BLaER1 treated with 17β-estradiol and CSF1 and Interleukin-3, amounts not matched to agents 10 nM and 100 nM (cell line): ENCODE measurements at regions not wholly inside any gene's neighbourhood (a gene's known extent, or its start where the extent isn't known, plus 50 kb on each side); places are given as distances from the start of the nearest gene placed in this dataset.

ENCODE experiments used
- H3K27ac ChIP-seq, 11 experiments: shearing (Covaris generic); formaldehyde crosslinking; 2 replicates each; pipeline ENCODE4 v1.8.1; 2022
- H3K27me3 ChIP-seq, 11 experiments: shearing (Covaris generic); formaldehyde crosslinking; 2 replicates each; pipeline ENCODE4 v1.8.1; 2022
- H3K36me3 ChIP-seq, 11 experiments: shearing (Covaris generic); formaldehyde crosslinking; 2 replicates each; pipeline ENCODE4 v1.8.1; 2022
- H3K4me1 ChIP-seq, 10 experiments: shearing (Covaris generic); formaldehyde crosslinking; 2 replicates each; pipeline ENCODE4 v1.8.1; 2022
- H3K4me2 ChIP-seq, 11 experiments: shearing (Covaris generic); formaldehyde crosslinking; 2 replicates each; pipeline ENCODE4 v1.8.1; 2022
- H3K4me3 ChIP-seq, 10 experiments: shearing (Covaris generic); formaldehyde crosslinking; 2 replicates each; pipeline ENCODE4 v1.8.1; 2022
- H3K9ac ChIP-seq, 11 experiments: shearing (Covaris generic); formaldehyde crosslinking; 2 replicates each; pipeline ENCODE4 v1.8.1; 2022
- H3K9me3 ChIP-seq, 11 experiments: shearing (Covaris generic); formaldehyde crosslinking; replicated peaks in 1 of 11; 2 replicates each; pipeline ENCODE4 v1.8.1; 2022
- H4K20me1 ChIP-seq, 11 experiments: shearing (Covaris generic); formaldehyde crosslinking; 2 replicates each; pipeline ENCODE4 v1.8.1; 2022
- Cebpa-rat ChIP-seq, 11 experiments: shearing (Covaris generic); IDR thresholded peaks; 2 replicates each; pipeline ENCODE4 v1.8.1; 2022

DNA sequence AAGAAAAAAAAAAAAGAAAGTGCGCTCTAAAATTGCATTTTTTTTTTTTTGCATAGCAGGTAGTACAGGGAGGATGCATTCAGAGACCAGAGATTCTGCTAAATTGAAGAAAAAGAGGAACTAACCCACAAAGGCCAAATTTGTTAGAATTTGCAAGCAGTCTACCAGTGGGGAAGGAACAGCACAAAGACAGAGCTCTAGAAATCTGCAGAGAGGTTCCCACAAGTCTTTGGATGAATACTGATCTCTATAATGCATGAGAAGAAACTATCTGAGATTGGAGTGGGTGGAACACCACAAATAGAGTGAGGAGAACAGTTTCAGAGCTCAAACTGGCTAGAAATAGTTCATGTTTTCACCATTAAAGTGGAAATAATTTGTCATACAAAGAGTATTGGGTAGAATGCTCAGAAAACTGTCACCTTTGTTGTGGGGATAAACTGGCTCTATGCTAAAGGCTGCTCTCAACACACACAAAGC is 79.6 kb upstream of the AHI1 start:
- no peak for TF ChIP-seq Cebpa-rat (IDR thresholded peaks at IDR 0.05)
- Histone ChIP-seq H3K36me3 (no peaks in the 10 kb centered on the region), H3K27ac (no peak overlapping the region), H4K20me1 (no peaks in the 10 kb centered on the region), H3K4me3 (no peak overlapping the region), H3K4me2 (no peak overlapping the region), H3K9ac (no peak overlapping the region), H3K27me3 (no peaks in the 10 kb centered on the region), H3K9me3 (no peaks in the 10 kb centered on the region; a peak in 1 of 22 replicates), H3K4me1 (peaks cover 0 to 8% (median 0%) of the 10 kb centered on the region in 10 experiments; a peak in 2 of 20 replicates)

DNA sequence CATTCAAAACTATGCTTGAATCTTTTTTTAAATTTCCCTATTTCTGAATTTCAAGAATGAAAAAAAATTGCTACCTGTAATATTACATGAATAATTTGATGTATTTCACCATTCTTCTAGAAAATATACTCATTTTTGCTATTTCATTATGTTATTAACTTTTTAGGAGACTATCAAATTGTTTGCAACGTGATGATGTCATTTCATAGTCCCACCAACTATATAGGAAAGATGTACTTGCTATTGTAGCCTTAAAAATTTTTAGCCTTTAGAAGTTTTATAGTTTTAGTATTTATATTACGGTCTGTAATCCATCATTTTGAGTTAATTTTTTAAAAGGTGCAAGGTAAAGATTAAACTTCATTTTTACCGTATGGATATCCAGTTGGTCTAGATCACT is 81.4 kb upstream of the AHI1 start:
- Histone ChIP-seq H3K27ac (no peak overlapping the region), H3K36me3 (no peaks in the 10 kb centered on the region), H4K20me1 (no peaks in the 10 kb centered on the region), H3K4me2 (no peak overlapping the region), H3K27me3 (no peaks in the 10 kb centered on the region), H3K4me1 (peaks cover 0 to 8% (median 0%) of the 10 kb centered on the region in 10 experiments; a peak in 2 of 20 replicates), H3K4me3 (no peak overlapping the region), H3K9me3 (no peaks in the 10 kb centered on the region), H3K9ac (no peak overlapping the region)
- no peak for TF ChIP-seq Cebpa-rat (IDR thresholded peaks at IDR 0.05)

- H3K9ac ChIP-seq, result no peak overlapping the region
- H4K20me1 ChIP-seq, result no peaks in the 10 kb centered on the region
- 0 out of 22 replicates have a peak, but pooled peaks cover 0 to 4% (median 0%) of the 10 kb centered on the region in 11 experiments for H3K9me3 ChIP-seq
- H3K27ac ChIP-seq, result no peak overlapping the region
- no peak for TF ChIP-seq Cebpa-rat (IDR thresholded peaks at IDR 0.05)
- H3K4me3 ChIP-seq, result no peak overlapping the region
- no peaks in the 10 kb centered on the region for H3K36me3 ChIP-seq
- no peak overlapping the region for H3K4me2 ChIP-seq
- peaks cover 0 to 8% (median 0%) of the 10 kb centered on the region in 10 experiments; a peak in 2 of 20 replicates for H3K4me1 ChIP-seq
- no peaks in the 10 kb centered on the region for H3K27me3 ChIP-seq
These were observed 83.7 kb upstream of the AHI1 start for GRCh38 chr6:135581211-135581610.

DNA sequence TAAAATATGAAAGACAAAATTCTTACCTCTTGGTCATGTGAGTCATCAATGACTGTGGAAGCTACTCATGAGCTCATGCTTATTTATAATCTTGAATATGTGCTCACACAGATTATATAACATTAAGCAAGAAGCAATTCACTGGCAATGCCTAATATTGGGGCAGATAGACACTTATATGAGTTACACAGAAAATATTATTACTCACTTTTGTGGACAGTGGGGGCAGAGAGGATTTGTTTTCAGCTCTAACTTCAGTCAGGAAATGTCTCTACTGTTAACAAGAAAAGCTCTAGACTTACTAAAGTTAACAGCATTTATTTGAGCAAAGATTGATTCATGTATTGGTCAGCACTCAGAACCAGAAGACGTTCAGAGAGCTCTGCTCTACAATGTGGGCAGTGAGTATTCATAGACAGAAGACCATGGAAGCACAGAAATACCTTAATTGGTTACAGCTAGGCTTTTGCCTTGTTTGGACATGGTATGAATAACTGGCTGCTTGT is 85.8 kb upstream of the AHI1 start:
- no peak overlapping the region for H3K4me3 ChIP-seq
- TF ChIP-seq Cebpa-rat (IDR thresholded peaks at IDR 0.05), result no peak
- H3K27me3 ChIP-seq, result no peaks in the 10 kb centered on the region
- H3K36me3 ChIP-seq, result no peaks in the 10 kb centered on the region
- H4K20me1 ChIP-seq, result no peaks in the 10 kb centered on the region
- H3K4me1 ChIP-seq, result peaks cover 0 to 6% (median 0%) of the 10 kb centered on the region in 10 experiments; a peak in 2 of 20 replicates
- H3K27ac ChIP-seq, result no peak overlapping the region
- no peak overlapping the region for H3K4me2 ChIP-seq
- H3K9ac ChIP-seq, result no peak overlapping the region
- H3K9me3 ChIP-seq, result 0 out of 22 replicates have a peak, but pooled peaks cover 0 to 4% (median 0%) of the 10 kb centered on the region in 11 experiments

- TF ChIP-seq Cebpa-rat (IDR thresholded peaks at IDR 0.05), result no peak
- Histone ChIP-seq H3K9ac (no peak overlapping the region), H3K27ac (no peak overlapping the region)
These were observed 88.8 kb upstream of the AHI1 start for GRCh38 chr6:135586388-135586787.

GRCh38 chr6:135586844-135587243 is 89.3 kb upstream of the AHI1 start:
- no peaks in the 10 kb centered on the region for H4K20me1 ChIP-seq
- no peaks in the 10 kb centered on the region for H3K36me3 ChIP-seq
- no peak overlapping the region for H3K9ac ChIP-seq
- H3K4me2 ChIP-seq, result peak overlapping the region in 3 of 11 experiments; percentile 19 to 54 (median 43); a peak in 6 of 22 replicates
- no peak overlapping the region for H3K4me3 ChIP-seq
- 0 out of 22 replicates have a peak, but pooled peaks cover 0 to 4% (median 0%) of the 10 kb centered on the region in 11 experiments for H3K9me3 ChIP-seq
- peaks cover 0 to 6% (median 0%) of the 10 kb centered on the region in 10 experiments; a peak in 2 of 20 replicates for H3K4me1 ChIP-seq
- no peaks in the 10 kb centered on the region for H3K27me3 ChIP-seq
- no peak overlapping the region for H3K27ac ChIP-seq
- no peak for TF ChIP-seq Cebpa-rat (IDR thresholded peaks at IDR 0.05)

More at GRCh38 chr6:135586388-135586787, 88.8 kb upstream of the AHI1 start:
- Histone ChIP-seq H3K9me3 (0 out of 22 replicates have a peak, but pooled peaks cover 0 to 4% (median 0%) of the 10 kb centered on the region in 11 experiments), H3K4me1 (peaks cover 0 to 6% (median 0%) of the 10 kb centered on the region in 10 experiments; a peak in 2 of 20 replicates), H3K36me3 (no peaks in the 10 kb centered on the region), H4K20me1 (no peaks in the 10 kb centered on the region), H3K27me3 (no peaks in the 10 kb centered on the region), H3K4me2 (peak overlapping the region in 3 of 11 experiments; percentile 19 to 54 (median 43); a peak in 5 of 22 replicates), H3K4me3 (no peak overlapping the region)

- H3K27ac ChIP-seq, result no peak overlapping the region
- TF ChIP-seq Cebpa-rat (IDR thresholded peaks at IDR 0.05), result no peak
- no peaks in the 10 kb centered on the region for H3K4me1 ChIP-seq
- H3K4me3 ChIP-seq, result no peak overlapping the region
- H3K9ac ChIP-seq, result no peak overlapping the region
- H4K20me1 ChIP-seq, result no peaks in the 10 kb centered on the region
- no peaks in the 10 kb centered on the region for H3K36me3 ChIP-seq
- H3K4me2 ChIP-seq, result no peak overlapping the region
- H3K9me3 ChIP-seq, result no peaks in the 10 kb centered on the region
- H3K27me3 ChIP-seq, result no peaks in the 10 kb centered on the region
These were observed 94.7 kb upstream of the AHI1 start for GRCh38 chr6:135592276-135592675.

DNA sequence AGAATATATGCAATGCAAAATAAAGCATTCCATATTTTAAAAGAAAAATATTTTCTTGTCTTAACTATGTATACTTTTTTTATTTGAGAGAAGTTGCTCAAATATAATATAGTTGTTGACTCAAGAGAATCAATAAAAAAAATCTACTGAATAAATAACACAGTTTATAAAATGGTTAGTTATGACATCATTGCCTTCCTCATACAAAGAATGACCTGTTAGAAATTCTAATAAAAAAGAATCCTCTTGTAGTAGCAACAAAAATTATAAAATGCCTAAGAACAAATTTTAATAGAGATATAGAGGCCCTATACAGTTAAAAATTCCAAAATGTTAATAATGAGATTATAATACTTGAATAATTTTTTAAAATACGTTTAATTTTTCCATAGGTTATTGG is 96.5 kb upstream of the AHI1 start:
- Histone ChIP-seq H4K20me1 (no peaks in the 10 kb centered on the region), H3K9me3 (peaks cover 0 to 12% (median 6%) of the 10 kb centered on the region in 11 experiments; a peak in 9 of 22 replicates), H3K4me2 (no peak overlapping the region), H3K9ac (no peak overlapping the region), H3K4me3 (no peak overlapping the region), H3K27ac (no peak overlapping the region), H3K4me1 (no peaks in the 10 kb centered on the region), H3K36me3 (no peaks in the 10 kb centered on the region), H3K27me3 (no peaks in the 10 kb centered on the region)
- no peak for TF ChIP-seq Cebpa-rat (IDR thresholded peaks at IDR 0.05)

DNA sequence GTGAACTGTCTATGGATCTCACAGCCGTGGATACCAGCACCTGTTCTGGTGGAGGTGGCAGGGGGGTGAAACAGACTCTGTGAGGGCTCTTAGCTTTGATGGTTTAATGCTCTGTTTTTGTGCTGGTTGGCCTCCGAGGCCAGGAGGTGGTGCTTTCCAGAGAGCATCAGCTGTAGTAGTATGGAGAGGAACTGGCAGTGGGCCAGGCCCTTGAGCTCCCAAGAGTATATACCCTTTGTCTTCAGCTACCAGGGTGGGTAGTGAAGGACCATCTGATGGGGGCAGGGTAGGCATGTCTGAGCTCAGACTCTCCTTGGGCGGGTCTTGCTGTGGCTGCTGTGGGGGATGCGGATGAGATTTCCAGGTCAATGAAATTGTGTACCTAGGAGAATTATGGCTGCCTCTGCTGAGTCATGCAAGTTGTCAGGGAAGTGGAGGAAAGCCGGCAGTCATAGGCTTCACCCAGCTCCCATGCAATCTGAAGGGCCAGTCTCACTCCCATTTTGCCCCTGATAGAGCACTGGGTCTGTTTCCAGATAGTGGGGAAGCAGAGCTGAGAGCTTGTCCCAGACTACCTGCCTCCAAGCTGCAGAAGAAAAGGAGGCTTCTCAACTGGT is 102.7 kb upstream of the AHI1 start:
- Histone ChIP-seq H3K4me2 (no peak overlapping the region), H3K4me3 (no peak overlapping the region), H3K4me1 (no peaks in the 10 kb centered on the region), H3K27ac (no peak overlapping the region), H3K27me3 (no peaks in the 10 kb centered on the region), H4K20me1 (no peaks in the 10 kb centered on the region), H3K9ac (no peak overlapping the region), H3K9me3 (peaks cover 4 to 26% (median 12%) of the 10 kb centered on the region in 11 experiments; a peak in 11 of 22 replicates), H3K36me3 (no peaks in the 10 kb centered on the region)
- TF ChIP-seq Cebpa-rat (IDR thresholded peaks at IDR 0.05), result no peak
